ENCODE measurements at regions not wholly inside any gene's neighbourhood (a gene's known extent, or its start where the extent isn't known, plus 50 kb on each side); places are given as distances from the start of the nearest gene placed in this dataset.

- no peaks in the 10 kb centered on the region for H3F3A ChIP-seq (ENCODE audit: insufficient read depth, low read length)
- no peaks in the 10 kb centered on the region for H3K4me1 ChIP-seq (ENCODE audit: insufficient read depth, low read length, severe bottlenecking)
- no peak overlapping the region for H3K27ac ChIP-seq (ENCODE audit: low read depth, low read length, poor library complexity, severe bottlenecking)
- H4K20me1 ChIP-seq (ENCODE audit: insufficient read depth, low read length): no peaks in the 10 kb centered on the region
- no peaks in the 10 kb centered on the region for H3K9me3 ChIP-seq (ENCODE audit: low read length)
- no peak for TF ChIP-seq CTCF (IDR thresholded peaks at IDR 0.05; ENCODE audit: low read length)
- TF ChIP-seq EZH2 (IDR thresholded peaks at IDR 0.05; ENCODE audit: borderline replicate concordance, low read length): no peak
- H3K36me3 ChIP-seq (ENCODE audit: insufficient read depth, low read length): no peaks in the 10 kb centered on the region
- no peak overlapping the region for H3K4me3 ChIP-seq (ENCODE audit: low read depth, low read length, poor library complexity, severe bottlenecking)
- no peak overlapping the region for H3K9ac ChIP-seq (ENCODE audit: low read length)
- H3K79me2 ChIP-seq (ENCODE audit: insufficient read depth, low read length): no peaks in the 10 kb centered on the region
- no peak overlapping the region for H2AFZ ChIP-seq (ENCODE audit: low read length)
- no peaks in the 10 kb centered on the region for H3K9me2 ChIP-seq (ENCODE audit: low read depth, low read length)
- no peaks in the 10 kb centered on the region for H3K27me3 ChIP-seq (ENCODE audit: insufficient read depth, low read length)
- no peak overlapping the region for H3K4me2 ChIP-seq (ENCODE audit: low read length)
Measured at GRCh38 chr2:234631646-234632514, 135.0 kb upstream of the ARL4C start.

GRCh38 chr2:234630801-234631261 is 133.9 kb upstream of the ARL4C start:
- Histone ChIP-seq H4K20me1 (ENCODE audit: insufficient read depth, low read length) (no peaks in the 10 kb centered on the region), H3K9ac (ENCODE audit: low read length) (no peak overlapping the region), H3K27ac (ENCODE audit: low read depth, low read length, poor library complexity, severe bottlenecking) (no peak overlapping the region), H3K36me3 (ENCODE audit: insufficient read depth, low read length) (no peaks in the 10 kb centered on the region), H3K4me2 (ENCODE audit: low read length) (no peak overlapping the region), H3K27me3 (ENCODE audit: insufficient read depth, low read length) (no peaks in the 10 kb centered on the region), H3K79me2 (ENCODE audit: insufficient read depth, low read length) (no peaks in the 10 kb centered on the region), H3K4me3 (ENCODE audit: low read depth, low read length, poor library complexity, severe bottlenecking) (no peak overlapping the region), H3K4me1 (ENCODE audit: insufficient read depth, low read length, severe bottlenecking) (no peaks in the 10 kb centered on the region), H3K9me3 (ENCODE audit: low read length) (no peaks in the 10 kb centered on the region), H3F3A (ENCODE audit: insufficient read depth, low read length) (no peaks in the 10 kb centered on the region), H3K9me2 (ENCODE audit: low read depth, low read length) (no peaks in the 10 kb centered on the region), H2AFZ (ENCODE audit: low read length) (no peak overlapping the region)
- TF ChIP-seq CTCF (IDR thresholded peaks at IDR 0.05; ENCODE audit: low read length) (no peak), EZH2 (IDR thresholded peaks at IDR 0.05; ENCODE audit: borderline replicate concordance, low read length) (no peak)

- no peaks in the 10 kb centered on the region for H3K9me2 ChIP-seq (ENCODE audit: low read depth, low read length)
- H3K79me2 ChIP-seq (ENCODE audit: insufficient read depth, low read length): no peaks in the 10 kb centered on the region
- no peaks in the 10 kb centered on the region for H3K36me3 ChIP-seq (ENCODE audit: insufficient read depth, low read length)
- H3K27me3 ChIP-seq (ENCODE audit: insufficient read depth, low read length): no peaks in the 10 kb centered on the region
- no peaks in the 10 kb centered on the region for H3F3A ChIP-seq (ENCODE audit: insufficient read depth, low read length)
- no peaks in the 10 kb centered on the region for H3K4me1 ChIP-seq (ENCODE audit: insufficient read depth, low read length, severe bottlenecking)
- no peak overlapping the region for H2AFZ ChIP-seq (ENCODE audit: low read length)
- H3K27ac ChIP-seq (ENCODE audit: low read depth, low read length, poor library complexity, severe bottlenecking): no peak overlapping the region
- no peak for TF ChIP-seq CTCF (IDR thresholded peaks at IDR 0.05; ENCODE audit: low read length)
- TF ChIP-seq EZH2 (IDR thresholded peaks at IDR 0.05; ENCODE audit: borderline replicate concordance, low read length): no peak
- no peaks in the 10 kb centered on the region for H4K20me1 ChIP-seq (ENCODE audit: insufficient read depth, low read length)
- no peak overlapping the region for H3K9ac ChIP-seq (ENCODE audit: low read length)
- H3K9me3 ChIP-seq (ENCODE audit: low read length): no peaks in the 10 kb centered on the region
- no peak overlapping the region for H3K4me3 ChIP-seq (ENCODE audit: low read depth, low read length, poor library complexity, severe bottlenecking)
- H3K4me2 ChIP-seq (ENCODE audit: low read length): no peak overlapping the region
Measured at GRCh38 chr2:234629596-234629995, 132.7 kb upstream of the ARL4C start.

All from OCI-LY1 (cell line).